GM23338 (cell line): ENCODE measurements at regions not wholly inside any gene's neighbourhood (a gene's known extent, or its start where the extent isn't known, plus 50 kb on each side); places are given as distances from the start of the nearest gene placed in this dataset.

ENCODE experiments used
- ATAC-seq: fragments of 200-7000 bp; cut with Tn5 transposase; 3 replicates; pipeline ENCODE4 v1.9.1; 2020
- DNase-seq: peaks from one replicate; pipeline ENCODE4 v3.0.0-alpha.2; 2015; ENCODE audit warnings: low spot score
- H2AFZ ChIP-seq: fragments of 200-600 bp; sonication (generic); 2 replicates; pipeline ENCODE4 v1.8.0; 2016; ENCODE audit warnings: antibody characterized with exemption, mild to moderate bottlenecking, moderate library complexity
- H3F3A ChIP-seq: fragments of 200-600 bp; sonication (generic); replicated peaks from 2 replicates; pipeline ENCODE4 v1.8.0; 2017; ENCODE audit warnings: antibody characterized with exemption, mixed run types, low read depth
- H3K27ac ChIP-seq: fragments of 200-600 bp; sonication (generic); 2 replicates; pipeline ENCODE4 v1.6.1; 2016; ENCODE audit warnings: low read depth
- H3K27me3 ChIP-seq: fragments of 200-600 bp; sonication (generic); 2 replicates; pipeline ENCODE4 v1.8.0; 2016; ENCODE audit warnings: mild to moderate bottlenecking, mixed run types, moderate library complexity; ENCODE audit not compliant: insufficient read depth
- H3K36me3 ChIP-seq: fragments of 200-600 bp; sonication (generic); 2 replicates; pipeline ENCODE4 v1.8.0; 2016; ENCODE audit warnings: mild to moderate bottlenecking; ENCODE audit not compliant: insufficient read depth
- H3K4me1 ChIP-seq: fragments of 200-600 bp; sonication (generic); 2 replicates; pipeline ENCODE4 v1.8.0; 2016; ENCODE audit warnings: mild to moderate bottlenecking, moderate library complexity; ENCODE audit not compliant: insufficient read depth
- H3K4me2 ChIP-seq: fragments of 200-600 bp; sonication (generic); 2 replicates; pipeline ENCODE4 v1.7.1; 2017; ENCODE audit warnings: mixed run types
- H3K4me3 ChIP-seq: fragments of 200-600 bp; sonication (generic); 2 replicates; pipeline ENCODE4 v1.6.1; 2016; ENCODE audit warnings: mixed run types
- H3K79me2 ChIP-seq: fragments of 200-600 bp; sonication (generic); replicated peaks from 2 replicates; pipeline ENCODE4 v1.8.0; 2017; ENCODE audit warnings: mild to moderate bottlenecking; ENCODE audit not compliant: insufficient read depth
- H3K9me2 ChIP-seq: fragments of 200-600 bp; sonication (generic); 2 replicates; pipeline ENCODE4 v1.8.0; 2017; ENCODE audit not compliant: insufficient read depth
- H4K20me1 ChIP-seq: fragments of 200-600 bp; sonication (generic); replicated peaks from 2 replicates; pipeline ENCODE4 v1.8.0; 2017; ENCODE audit warnings: mild to moderate bottlenecking; ENCODE audit not compliant: insufficient read depth
- H3K27ac Mint-ChIP-seq: 2 replicates; pipeline ENCODE4 v1.8.0; 2020; ENCODE audit warnings: inconsistent platforms, mild to moderate bottlenecking, moderate library complexity, mixed read lengths
- H3K27me3 Mint-ChIP-seq: 3 replicates; pipeline ENCODE4 v1.8.0; 2022; ENCODE audit warnings: low read depth, mild to moderate bottlenecking, moderate library complexity, mixed read lengths, inconsistent platforms; ENCODE audit not compliant: insufficient read depth, poor library complexity
- H3K36me3 Mint-ChIP-seq: 3 replicates; pipeline ENCODE4 v1.8.0; 2021; ENCODE audit warnings: low read depth, mild to moderate bottlenecking, inconsistent platforms, moderate library complexity, mixed read lengths
- H3K4me1 Mint-ChIP-seq: 3 replicates; pipeline ENCODE4 v1.8.0; 2020; ENCODE audit warnings: mild to moderate bottlenecking, inconsistent platforms, mixed read lengths
- H3K4me3 Mint-ChIP-seq: 3 replicates; pipeline ENCODE4 v1.8.0; 2021; ENCODE audit warnings: moderate library complexity, mild to moderate bottlenecking, inconsistent platforms, mixed read lengths
- H3K9me3 Mint-ChIP-seq: 3 replicates; pipeline ENCODE4 v1.8.0; 2020; ENCODE audit warnings: moderate library complexity, mild to moderate bottlenecking, inconsistent platforms, mixed read lengths
- CREB1 ChIP-seq: fragments of 250-450 bp; sonication (Bioruptor Pico); IDR thresholded peaks from 2 replicates; pipeline ENCODE4 v1.5.0; 2020; ENCODE audit warnings: low read depth, mild to moderate bottlenecking, moderate library complexity
- ETS1 ChIP-seq: IDR thresholded peaks from 2 replicates; pipeline ENCODE4 v1.6.1; 2016; ENCODE audit warnings: antibody characterized with exemption
- EZH2 ChIP-seq: fragments of 200-600 bp; sonication (generic); IDR thresholded peaks from one replicate; pipeline ENCODE4 v1.8.0; 2017; ENCODE audit warnings: antibody characterized with exemption, mild to moderate bottlenecking, low read depth; ENCODE audit not compliant: unreplicated experiment
- EZH2phosphoT487 ChIP-seq: fragments of 200-600 bp; sonication (generic); IDR thresholded peaks from one replicate; pipeline ENCODE4 v1.8.1; 2018; ENCODE audit warnings: antibody characterized with exemption; ENCODE audit not compliant: unreplicated experiment
- NANOG ChIP-seq: IDR thresholded peaks from 2 replicates; pipeline ENCODE4 v1.6.1; 2016; ENCODE audit warnings: antibody characterized with exemption, borderline replicate concordance
- POLR2AphosphoS5 ChIP-seq: IDR thresholded peaks from 2 replicates; pipeline ENCODE4 v1.6.1; 2016; ENCODE audit warnings: antibody characterized with exemption, low read depth
- REST ChIP-seq: IDR thresholded peaks from one replicate; pipeline ENCODE4 v1.6.1; 2018; ENCODE audit warnings: antibody characterized with exemption; ENCODE audit not compliant: unreplicated experiment
- ZNF114 ChIP-seq: fragments of 250-450 bp; sonication (Bioruptor Pico); IDR thresholded peaks from 2 replicates; pipeline ENCODE4 v1.5.0; 2020; ENCODE audit warnings: mild to moderate bottlenecking, moderate library complexity
- ZNF331 ChIP-seq: fragments of 250-450 bp; sonication (Bioruptor Pico); IDR thresholded peaks from 2 replicates; pipeline ENCODE4 v1.5.0; 2020; ENCODE audit warnings: low read depth, mild to moderate bottlenecking, moderate library complexity
- TF ChIP-seq, protein P1 (sequence below), 2 experiments: fragments of 200-600 bp in 1 of 2; sonication (generic) in 1 of 2; conservative IDR thresholded peaks; 2 replicates each; pipeline versions ENCODE4 v1.5.1 to v1.6.1; 2016 to 2017; ENCODE audit warnings: antibody characterized with exemption in 2 of 2, low read depth in 2 of 2, mild to moderate bottlenecking in 2 of 2, moderate library complexity in 1 of 2

DNA sequence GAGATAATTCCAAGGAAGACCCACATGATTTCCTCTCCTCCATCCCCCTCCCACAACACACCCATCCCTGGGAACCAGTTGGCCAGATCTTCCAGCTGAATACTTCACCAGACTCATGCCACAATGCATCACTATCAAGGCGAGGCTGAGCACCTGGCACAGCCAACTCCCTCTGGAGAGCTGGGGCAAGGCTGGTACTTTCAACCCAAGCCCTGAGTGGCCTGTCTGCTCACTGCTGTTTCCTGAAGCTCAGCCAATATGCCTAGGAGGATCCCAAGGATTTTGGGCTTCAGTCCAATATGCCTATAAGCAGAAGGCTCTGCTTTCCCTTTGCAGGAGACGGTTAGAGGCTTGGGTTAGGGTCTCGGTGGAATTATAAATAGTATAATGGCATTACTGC, 90.9 kb upstream of the NEO1 start:
- H3K36me3 ChIP-seq = no peaks in the 10 kb centered on the region
- ATAC-seq = no peak
- no peaks in the 10 kb centered on the region for H3F3A ChIP-seq
- no peak overlapping the region for H2AFZ ChIP-seq
- Mint-ChIP-seq H3K4me1 (no peaks in the 10 kb centered on the region), H3K36me3 (peaks cover 17% of the 10 kb centered on the region), H3K9me3 (peaks cover 31% of the 10 kb centered on the region), H3K4me3 (no peak overlapping the region), H3K27ac (no peak overlapping the region), H3K27me3 (peaks cover 4% of the 10 kb centered on the region)
- H3K27ac ChIP-seq = no peak overlapping the region
- H3K27me3 ChIP-seq = no peaks in the 10 kb centered on the region
- no peak overlapping the region for H3K4me2 ChIP-seq
- no peaks in the 10 kb centered on the region for H3K4me1 ChIP-seq
- H3K4me3 ChIP-seq = no peak overlapping the region
- no peaks in the 10 kb centered on the region for H3K79me2 ChIP-seq
- 0 out of 2 replicates have a peak, but pooled peaks cover 3% of the 10 kb centered on the region for H3K9me2 ChIP-seq
- TF ChIP-seq POLR2AphosphoS5 = no peak
- TF ChIP-seq CREB1 (CRISPR knock-in tag) = no peak
- H4K20me1 ChIP-seq = no peaks in the 10 kb centered on the region
- DNase-seq = no peak

DNA sequence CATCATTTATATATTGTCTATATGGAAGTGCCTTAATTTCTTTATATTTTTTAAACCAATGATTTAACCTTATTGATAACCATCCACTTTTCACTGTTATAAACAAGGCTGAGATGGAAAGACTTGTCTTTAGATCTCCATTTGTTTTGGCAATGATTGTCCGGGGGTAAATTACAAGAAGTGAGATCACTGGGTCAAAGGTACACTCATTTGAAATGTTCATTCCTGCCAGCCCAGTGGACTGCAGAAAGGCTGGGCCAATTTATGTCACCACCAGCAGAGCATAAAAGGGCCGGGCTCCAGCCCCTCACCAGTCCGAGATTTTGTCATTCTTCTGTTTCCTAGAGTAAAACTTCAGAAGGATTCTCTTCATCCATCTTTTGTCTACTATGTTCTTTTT, 93.6 kb upstream of the NEO1 start:
- Histone ChIP-seq H3K9me2 (no peaks in the 10 kb centered on the region), H4K20me1 (no peaks in the 10 kb centered on the region), H3K27ac (no peak overlapping the region), H3K27me3 (no peaks in the 10 kb centered on the region), H3K4me1 (peaks cover 7% of the 10 kb centered on the region; the same call in 1 of the 2 replicates), H3K36me3 (no peaks in the 10 kb centered on the region), H3K79me2 (no peaks in the 10 kb centered on the region), H3K4me2 (no peak overlapping the region), H3K4me3 (no peak overlapping the region), H2AFZ (no peak overlapping the region), H3F3A (no peaks in the 10 kb centered on the region)
- H3K4me3 Mint-ChIP-seq = no peak overlapping the region
- no peak overlapping the region for H3K27ac Mint-ChIP-seq
- peaks cover 24% of the 10 kb centered on the region for H3K9me3 Mint-ChIP-seq
- H3K27me3 Mint-ChIP-seq = peaks cover 2% of the 10 kb centered on the region
- ATAC-seq = no peak
- peaks cover 12% of the 10 kb centered on the region for H3K36me3 Mint-ChIP-seq
- peaks cover 10% of the 10 kb centered on the region; the same call in 2 of the 3 replicates for H3K4me1 Mint-ChIP-seq
- DNase-seq = no peak
- TF ChIP-seq ETS1 (no peak), NANOG (no peak), EZH2 (no peak), REST (no peak), POLR2AphosphoS5 (no peak), ZNF331 (no peak), ZNF114 (CRISPR knock-in tag) (no peak), EZH2phosphoT487 (no peak)
- TF ChIP-seq, protein P1, sequence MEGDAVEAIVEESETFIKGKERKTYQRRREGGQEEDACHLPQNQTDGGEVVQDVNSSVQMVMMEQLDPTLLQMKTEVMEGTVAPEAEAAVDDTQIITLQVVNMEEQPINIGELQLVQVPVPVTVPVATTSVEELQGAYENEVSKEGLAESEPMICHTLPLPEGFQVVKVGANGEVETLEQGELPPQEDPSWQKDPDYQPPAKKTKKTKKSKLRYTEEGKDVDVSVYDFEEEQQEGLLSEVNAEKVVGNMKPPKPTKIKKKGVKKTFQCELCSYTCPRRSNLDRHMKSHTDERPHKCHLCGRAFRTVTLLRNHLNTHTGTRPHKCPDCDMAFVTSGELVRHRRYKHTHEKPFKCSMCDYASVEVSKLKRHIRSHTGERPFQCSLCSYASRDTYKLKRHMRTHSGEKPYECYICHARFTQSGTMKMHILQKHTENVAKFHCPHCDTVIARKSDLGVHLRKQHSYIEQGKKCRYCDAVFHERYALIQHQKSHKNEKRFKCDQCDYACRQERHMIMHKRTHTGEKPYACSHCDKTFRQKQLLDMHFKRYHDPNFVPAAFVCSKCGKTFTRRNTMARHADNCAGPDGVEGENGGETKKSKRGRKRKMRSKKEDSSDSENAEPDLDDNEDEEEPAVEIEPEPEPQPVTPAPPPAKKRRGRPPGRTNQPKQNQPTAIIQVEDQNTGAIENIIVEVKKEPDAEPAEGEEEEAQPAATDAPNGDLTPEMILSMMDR (conservative IDR thresholded peaks at IDR 0.05; ENCODE audit: low read depth in 2 of 2) = no peak
